Stomach (tissue), 4 donors: ENCODE measurements at regions not wholly inside any gene's neighbourhood (a gene's known extent, or its start where the extent isn't known, plus 50 kb on each side); places are given as distances from the start of the nearest gene placed in this dataset.
"Not testable (repeated sequence)": the region's sequence is repeated elsewhere in the genome, so short reads cannot be mapped to it uniquely, and the experiment has no call there.

Experiments used
- EP300 ChIP-seq: sonication (generic); formaldehyde crosslinking; IDR thresholded peaks from one replicate; pipeline ENCODE4 v1.6.1; 2017; ENCODE audit warnings: antibody characterized with exemption
- POLR2A ChIP-seq, 4 donors: fragments of 450-650 bp; IDR thresholded peaks; one replicate each; pipeline ENCODE4 v1.6.1; 2016; ENCODE audit warnings: antibody characterized with exemption in 4 of 4, control low read depth in 2 of 4, mild to moderate bottlenecking in 1 of 4, moderate library complexity in 1 of 4
- POLR2AphosphoS5 ChIP-seq, 3 donors: sonication (generic); formaldehyde crosslinking; IDR thresholded peaks; one replicate each; pipeline ENCODE4 v1.6.1; 2016; ENCODE audit warnings: antibody characterized with exemption in 3 of 3
- TF ChIP-seq, protein P1 (sequence below), 7 experiments: fragments of 450-650 bp in 4 of 7; fragments of 200-600 bp in 3 of 7; sonication (generic) in 3 of 7; IDR thresholded peaks; one replicate each; pipeline ENCODE4 v1.5.1; 2016 to 2019; ENCODE audit warnings: antibody characterized with exemption in 7 of 7, control low read depth in 2 of 7, mild to moderate bottlenecking in 1 of 7

DNA sequence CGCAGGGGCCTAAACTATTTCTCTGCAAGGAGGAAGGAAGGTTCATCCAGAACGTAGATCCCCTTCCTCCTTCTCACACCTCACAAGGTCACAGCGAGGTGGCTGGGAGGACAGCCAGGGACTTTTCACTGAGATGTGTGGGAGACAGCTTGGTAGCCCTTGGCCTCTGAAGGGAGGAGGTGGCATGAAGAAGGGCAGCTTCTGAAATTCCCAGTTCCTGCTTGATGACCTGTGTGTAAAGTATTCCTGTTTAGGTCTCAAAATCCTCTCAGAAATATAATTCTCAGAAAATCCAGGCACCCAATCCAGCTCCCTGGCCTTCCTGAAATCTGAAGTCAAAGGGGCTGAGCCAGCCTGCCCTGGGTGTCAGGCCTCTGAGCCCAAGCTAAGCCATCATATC is 84.9 kb upstream of the ALDH3B2 start:
- not testable (repeated sequence) for TF ChIP-seq POLR2A (IDR thresholded peaks at IDR 0.05); POLR2AphosphoS5 (IDR thresholded peaks at IDR 0.05); EP300
- TF ChIP-seq, protein P1, sequence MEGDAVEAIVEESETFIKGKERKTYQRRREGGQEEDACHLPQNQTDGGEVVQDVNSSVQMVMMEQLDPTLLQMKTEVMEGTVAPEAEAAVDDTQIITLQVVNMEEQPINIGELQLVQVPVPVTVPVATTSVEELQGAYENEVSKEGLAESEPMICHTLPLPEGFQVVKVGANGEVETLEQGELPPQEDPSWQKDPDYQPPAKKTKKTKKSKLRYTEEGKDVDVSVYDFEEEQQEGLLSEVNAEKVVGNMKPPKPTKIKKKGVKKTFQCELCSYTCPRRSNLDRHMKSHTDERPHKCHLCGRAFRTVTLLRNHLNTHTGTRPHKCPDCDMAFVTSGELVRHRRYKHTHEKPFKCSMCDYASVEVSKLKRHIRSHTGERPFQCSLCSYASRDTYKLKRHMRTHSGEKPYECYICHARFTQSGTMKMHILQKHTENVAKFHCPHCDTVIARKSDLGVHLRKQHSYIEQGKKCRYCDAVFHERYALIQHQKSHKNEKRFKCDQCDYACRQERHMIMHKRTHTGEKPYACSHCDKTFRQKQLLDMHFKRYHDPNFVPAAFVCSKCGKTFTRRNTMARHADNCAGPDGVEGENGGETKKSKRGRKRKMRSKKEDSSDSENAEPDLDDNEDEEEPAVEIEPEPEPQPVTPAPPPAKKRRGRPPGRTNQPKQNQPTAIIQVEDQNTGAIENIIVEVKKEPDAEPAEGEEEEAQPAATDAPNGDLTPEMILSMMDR (IDR thresholded peaks at IDR 0.05) = not testable (repeated sequence)
